ENCODE measurements at regions not wholly inside any gene's neighbourhood (a gene's known extent, or its start where the extent isn't known, plus 50 kb on each side); places are given as distances from the start of the nearest gene placed in this dataset.

GRCh38 chr4:45629717-45630116 lies 494.1 kb downstream of the GABRG1 start:
- Histone ChIP-seq H3K4me3 (ENCODE audit: insufficient read depth, low read depth, low read length) (no peak overlapping the region), H3K4me1 (ENCODE audit: insufficient read depth, low read length) (no peaks in the 10 kb centered on the region), H3K9me3 (ENCODE audit: insufficient read depth, low read depth, low read length) (no peaks in the 10 kb centered on the region), H3K9ac (ENCODE audit: low read length) (no peak overlapping the region), H3K27me3 (ENCODE audit: insufficient read depth, low read length) (no peaks in the 10 kb centered on the region), H3K4me2 (ENCODE audit: low read length) (no peak overlapping the region), H2AFZ (ENCODE audit: low read depth, low read length) (no peak overlapping the region), H3K79me2 (ENCODE audit: insufficient read depth, low read length) (no peaks in the 10 kb centered on the region), H3K36me3 (ENCODE audit: insufficient read depth, low read length) (no peaks in the 10 kb centered on the region), H4K20me1 (ENCODE audit: insufficient read depth, low read length) (no peaks in the 10 kb centered on the region), H3K27ac (ENCODE audit: low read depth, low read length) (no peak overlapping the region)
- no peaks in the 10 kb centered on the region for H3K4me1 Mint-ChIP-seq (ENCODE audit: low read depth, unreplicated experiment)
- H3K36me3 Mint-ChIP-seq (ENCODE audit: low read depth, unreplicated experiment) = no peaks in the 10 kb centered on the region
- TF ChIP-seq EZH2 (IDR thresholded peaks at IDR 0.05; ENCODE audit: insufficient read depth, low read length) (no peak), CTCF (IDR thresholded peaks at IDR 0.05; ENCODE audit: insufficient read depth, low read depth, low read length) (no peak)
- no peak for DNase-seq (ENCODE audit: low read depth)
- peaks cover 2% of the 10 kb centered on the region for H3K9me3 Mint-ChIP-seq (ENCODE audit: unreplicated experiment)
- no peak for FAIRE-seq
- H3K27me3 Mint-ChIP-seq (ENCODE audit: low read depth, unreplicated experiment) = no peaks in the 10 kb centered on the region
- no peak overlapping the region for H3K27ac Mint-ChIP-seq (ENCODE audit: unreplicated experiment)
- H3K4me3 Mint-ChIP-seq (ENCODE audit: unreplicated experiment) = no peak overlapping the region

- no peaks in the 10 kb centered on the region for H3K36me3 Mint-ChIP-seq (ENCODE audit: low read depth, unreplicated experiment)
- Histone ChIP-seq H3K4me1 (ENCODE audit: insufficient read depth, low read length) (no peaks in the 10 kb centered on the region), H3K27me3 (ENCODE audit: insufficient read depth, low read length) (no peaks in the 10 kb centered on the region), H3K4me2 (ENCODE audit: low read length) (no peak overlapping the region), H3K4me3 (ENCODE audit: insufficient read depth, low read depth, low read length) (no peak overlapping the region), H2AFZ (ENCODE audit: low read depth, low read length) (no peak overlapping the region), H3K27ac (ENCODE audit: low read depth, low read length) (no peak overlapping the region), H3K36me3 (ENCODE audit: insufficient read depth, low read length) (no peaks in the 10 kb centered on the region), H4K20me1 (ENCODE audit: insufficient read depth, low read length) (no peaks in the 10 kb centered on the region), H3K9ac (ENCODE audit: low read length) (no peak overlapping the region), H3K79me2 (ENCODE audit: insufficient read depth, low read length) (no peaks in the 10 kb centered on the region), H3K9me3 (ENCODE audit: insufficient read depth, low read depth, low read length) (no peaks in the 10 kb centered on the region)
- DNase-seq (ENCODE audit: low read depth) (peak; percentile 47), FAIRE-seq (no peak)
- TF ChIP-seq EZH2 (IDR thresholded peaks at IDR 0.05; ENCODE audit: insufficient read depth, low read length) = no peak
- H3K4me1 Mint-ChIP-seq (ENCODE audit: low read depth, unreplicated experiment) = peaks cover 3% of the 10 kb centered on the region
- no peaks in the 10 kb centered on the region for H3K27me3 Mint-ChIP-seq (ENCODE audit: low read depth, unreplicated experiment)
- H3K27ac Mint-ChIP-seq (ENCODE audit: unreplicated experiment) = no peak overlapping the region
- H3K9me3 Mint-ChIP-seq (ENCODE audit: unreplicated experiment) = no peaks in the 10 kb centered on the region
- H3K4me3 Mint-ChIP-seq (ENCODE audit: unreplicated experiment) = no peak overlapping the region
Observed at GRCh38 chr4:45621971-45622370, 501.9 kb downstream of the GABRG1 start.

DNA sequence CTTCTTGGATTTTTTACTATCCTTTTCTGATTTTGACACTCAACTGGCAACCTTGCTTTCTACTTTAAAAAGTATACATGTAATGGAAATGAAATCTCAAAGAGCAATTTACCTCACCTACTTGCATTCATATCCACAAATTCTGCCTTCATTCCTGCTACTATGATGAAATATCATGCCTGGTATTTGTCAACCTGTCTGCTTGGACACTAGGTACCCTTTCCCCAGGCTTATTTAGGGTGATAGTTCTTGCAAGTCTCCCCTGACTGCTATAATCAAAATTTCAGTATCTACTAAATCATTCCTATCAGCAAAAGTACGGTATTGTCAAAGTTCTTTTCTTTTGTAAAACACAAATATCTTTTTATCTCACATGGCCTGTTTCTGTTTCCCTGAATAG lies 503.0 kb downstream of the GABRG1 start:
- no peak for FAIRE-seq

More for the DNA sequence above, 503.0 kb downstream of the GABRG1 start:
- Histone ChIP-seq H3K79me2 (ENCODE audit: insufficient read depth, low read length) (no peaks in the 10 kb centered on the region), H3K4me2 (ENCODE audit: low read length) (no peak overlapping the region), H3K27ac (ENCODE audit: low read depth, low read length) (no peak overlapping the region), H3K9ac (ENCODE audit: low read length) (no peak overlapping the region), H3K36me3 (ENCODE audit: insufficient read depth, low read length) (no peaks in the 10 kb centered on the region), H3K9me3 (ENCODE audit: insufficient read depth, low read depth, low read length) (no peaks in the 10 kb centered on the region), H4K20me1 (ENCODE audit: insufficient read depth, low read length) (no peaks in the 10 kb centered on the region), H3K4me3 (ENCODE audit: insufficient read depth, low read depth, low read length) (no peak overlapping the region), H3K27me3 (ENCODE audit: insufficient read depth, low read length) (no peaks in the 10 kb centered on the region), H3K4me1 (ENCODE audit: insufficient read depth, low read length) (no peaks in the 10 kb centered on the region), H2AFZ (ENCODE audit: low read depth, low read length) (no peak overlapping the region)
- Mint-ChIP-seq H3K4me3 (ENCODE audit: unreplicated experiment) (no peak overlapping the region), H3K36me3 (ENCODE audit: low read depth, unreplicated experiment) (no peaks in the 10 kb centered on the region), H3K27me3 (ENCODE audit: low read depth, unreplicated experiment) (no peaks in the 10 kb centered on the region), H3K4me1 (ENCODE audit: low read depth, unreplicated experiment) (peaks cover 3% of the 10 kb centered on the region), H3K27ac (ENCODE audit: unreplicated experiment) (no peak overlapping the region), H3K9me3 (ENCODE audit: unreplicated experiment) (no peaks in the 10 kb centered on the region)
- DNase-seq (ENCODE audit: low read depth) = no peak
- TF ChIP-seq CTCF (IDR thresholded peaks at IDR 0.05; ENCODE audit: insufficient read depth, low read depth, low read length) (no peak), EZH2 (IDR thresholded peaks at IDR 0.05; ENCODE audit: insufficient read depth, low read length) (no peak)

Data from astrocyte (in vitro differentiated cells and primary cell).